GM23248 (cell line): ENCODE measurements at regions not wholly inside any gene's neighbourhood (a gene's known extent, or its start where the extent isn't known, plus 50 kb on each side); places are given as distances from the start of the nearest gene placed in this dataset.

ENCODE experiments used
- EZH2 ChIP-seq: fragments of 200-600 bp; sonication (generic); IDR thresholded peaks from 2 replicates; pipeline ENCODE4 v1.6.1; 2018; ENCODE audit warnings: antibody characterized with exemption, mild to moderate bottlenecking; ENCODE audit not compliant: insufficient read depth, poor library complexity, severe bottlenecking
- EZH2phosphoT487 ChIP-seq: fragments of 200-600 bp; sonication (generic); IDR thresholded peaks from 2 replicates; pipeline ENCODE4 v1.6.1; 2018; ENCODE audit warnings: antibody characterized with exemption, moderate library complexity, mild to moderate bottlenecking, low read depth; ENCODE audit not compliant: insufficient read depth

DNA sequence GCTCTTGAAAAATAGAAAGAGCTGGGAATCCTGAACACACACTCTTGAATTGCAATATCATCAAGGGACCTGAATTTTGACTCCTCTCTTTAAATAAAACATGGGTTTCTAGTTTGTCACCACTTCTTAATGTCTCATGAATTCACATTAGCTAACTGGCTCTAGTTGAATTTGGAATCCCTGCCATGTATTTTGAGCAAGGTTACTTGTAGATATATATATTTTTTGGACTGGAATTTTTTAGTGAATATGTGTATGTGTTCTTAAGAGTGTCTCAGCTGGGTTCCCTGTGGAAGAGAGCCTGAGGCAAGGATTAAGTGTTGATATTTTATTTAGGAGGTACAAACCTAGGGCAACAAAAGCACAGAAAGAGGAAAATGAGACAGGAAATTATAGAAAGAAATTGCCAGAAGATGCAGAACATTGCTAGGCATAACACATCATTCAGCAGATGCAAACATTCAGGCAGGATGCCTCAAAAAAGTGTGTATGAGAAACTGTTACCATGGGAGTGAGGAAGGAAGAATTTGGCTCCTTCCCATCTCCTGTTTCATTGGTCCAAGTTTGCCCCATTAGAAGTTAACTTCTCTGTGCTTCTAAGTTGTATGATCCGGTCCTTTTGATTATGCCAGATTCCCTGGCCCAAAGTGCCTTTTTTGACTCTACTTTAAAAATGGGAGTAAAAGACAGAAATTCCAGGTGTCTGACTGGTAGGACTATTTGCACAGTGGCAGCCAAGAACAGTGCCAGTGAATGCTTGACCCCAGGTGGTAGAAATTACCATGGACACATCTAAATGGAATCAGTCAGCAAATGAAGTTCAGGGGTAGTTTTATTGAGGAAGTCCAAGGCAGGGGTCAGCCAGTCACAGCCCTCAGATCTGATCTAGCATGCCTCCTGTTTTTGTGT lies 253.7 kb upstream of the TGFBR2 start:
- TF ChIP-seq EZH2 (no peak), EZH2phosphoT487 (no peak)
